H9 (cell line): ENCODE measurements at regions not wholly inside any gene's neighbourhood (a gene's known extent, or its start where the extent isn't known, plus 50 kb on each side); places are given as distances from the start of the nearest gene placed in this dataset.

Experiments used
- DNase-seq: peaks from one replicate; pipeline ENCODE4 v3.0.0-alpha.2; 2017
- H2AFZ ChIP-seq: one replicate; pipeline ENCODE4 v1.6.1; 2013; ENCODE audit warnings: mild to moderate bottlenecking, low read length, control low read depth, moderate library complexity
- H2AK5ac ChIP-seq: 2 replicates; pipeline ENCODE4 v1.6.1; 2013; ENCODE audit warnings: low read length, control low read depth, mixed read lengths; ENCODE audit not compliant: insufficient read length
- H2BK120ac ChIP-seq: one replicate; pipeline ENCODE4 v1.6.1; 2013; ENCODE audit warnings: low read depth, mild to moderate bottlenecking, low read length, control low read depth, inconsistent platforms; ENCODE audit not compliant: poor library complexity, severe bottlenecking
- H2BK12ac ChIP-seq: 2 replicates; pipeline ENCODE4 v1.6.1; 2013; ENCODE audit warnings: low read length, control low read depth, mixed read lengths, low read depth; ENCODE audit not compliant: insufficient read length
- H2BK15ac ChIP-seq: 2 replicates; pipeline ENCODE4 v1.6.1; 2013; ENCODE audit warnings: low read depth, low read length, control low read depth
- H2BK20ac ChIP-seq: one replicate; pipeline ENCODE4 v1.6.1; 2013; ENCODE audit warnings: low read depth, mild to moderate bottlenecking, low read length, control low read depth, inconsistent platforms; ENCODE audit not compliant: poor library complexity, severe bottlenecking
- H2BK5ac ChIP-seq: 2 replicates; pipeline ENCODE4 v1.6.1; 2013; ENCODE audit warnings: low read length, control low read depth, mixed read lengths; ENCODE audit not compliant: insufficient read length
- H3K14ac ChIP-seq: 2 replicates; pipeline ENCODE4 v1.6.1; 2013; ENCODE audit warnings: low read length, control low read depth; ENCODE audit not compliant: insufficient read depth
- H3K18ac ChIP-seq: 2 replicates; pipeline ENCODE4 v1.6.1; 2013; ENCODE audit warnings: low read depth, mild to moderate bottlenecking, mixed read lengths, low read length, control low read depth; ENCODE audit not compliant: insufficient read length
- H3K23ac ChIP-seq: 2 replicates; pipeline ENCODE4 v1.6.1; 2013; ENCODE audit warnings: low read length, control low read depth, mixed read lengths, low read depth; ENCODE audit not compliant: insufficient read length
- H3K23me2 ChIP-seq: 2 replicates; pipeline ENCODE4 v1.6.1; 2013; ENCODE audit warnings: low read depth, mild to moderate bottlenecking, mixed read lengths, low read length, control low read depth; ENCODE audit not compliant: insufficient read length, poor library complexity, severe bottlenecking
- H3K27ac ChIP-seq: 2 replicates; pipeline ENCODE4 v1.5.1; 2013; ENCODE audit warnings: low read length, control low read depth, mixed read lengths, low read depth; ENCODE audit not compliant: insufficient read length
- H3K27me3 ChIP-seq: 2 replicates; pipeline ENCODE4 v1.6.1; 2013; ENCODE audit warnings: low read length, control low read depth, inconsistent platforms; ENCODE audit not compliant: insufficient read depth
- H3K4ac ChIP-seq: 2 replicates; pipeline ENCODE4 v1.6.1; 2013; ENCODE audit warnings: low read depth, mild to moderate bottlenecking, control low read depth, inconsistent platforms, low read length, moderate library complexity
- H3K4me1 ChIP-seq: 2 replicates; pipeline ENCODE4 v1.6.1; 2013; ENCODE audit warnings: low read length, control low read depth, inconsistent platforms; ENCODE audit not compliant: insufficient read depth
- H3K4me2 ChIP-seq: 2 replicates; pipeline ENCODE4 v1.6.1; 2013; ENCODE audit warnings: low read length, control low read depth, mixed read lengths; ENCODE audit not compliant: insufficient read length, insufficient read depth
- H3K56ac ChIP-seq: 2 replicates; pipeline ENCODE4 v1.6.1; 2013; ENCODE audit warnings: low read depth, mild to moderate bottlenecking, mixed read lengths, low read length, control low read depth; ENCODE audit not compliant: insufficient read length
- H3K79me1 ChIP-seq: 2 replicates; pipeline ENCODE4 v1.6.1; 2013; ENCODE audit warnings: low read depth, mild to moderate bottlenecking, moderate library complexity, low read length, control low read depth, inconsistent platforms; ENCODE audit not compliant: insufficient read depth, poor library complexity, severe bottlenecking
- H3K79me2 ChIP-seq: 2 replicates; pipeline ENCODE4 v1.6.1; 2013; ENCODE audit warnings: low read length, control low read depth, inconsistent platforms; ENCODE audit not compliant: insufficient read depth
- H3K9ac ChIP-seq: 2 replicates; pipeline ENCODE4 v1.6.1; 2013; ENCODE audit warnings: low read length, control low read depth, mixed read lengths; ENCODE audit not compliant: insufficient read length; ENCODE audit errors: extremely low read depth
- H3K9me3 ChIP-seq: one replicate; pipeline ENCODE4 v1.6.1; 2013; ENCODE audit warnings: low read depth, low read length, inconsistent platforms; ENCODE audit not compliant: control insufficient read depth
- H3T11ph ChIP-seq: one replicate; pipeline ENCODE4 v1.6.1; 2013; ENCODE audit warnings: mild to moderate bottlenecking, low read length, control low read depth, inconsistent platforms
- H4K20me1 ChIP-seq: one replicate; pipeline ENCODE4 v1.6.1; 2013; ENCODE audit not compliant: control insufficient read depth, insufficient read length, insufficient read depth
- H4K5ac ChIP-seq: 2 replicates; pipeline ENCODE4 v1.6.1; 2013; ENCODE audit warnings: low read depth, mild to moderate bottlenecking, mixed read lengths, low read length, control low read depth; ENCODE audit not compliant: insufficient read length
- H4K8ac ChIP-seq: replicated peaks from 2 replicates; pipeline ENCODE4 v1.6.1; 2013; ENCODE audit warnings: low read length, control low read depth, mixed read lengths, low read depth; ENCODE audit not compliant: insufficient read length
- H4K91ac ChIP-seq: 2 replicates; pipeline ENCODE4 v1.6.1; 2013; ENCODE audit warnings: low read depth, mild to moderate bottlenecking, moderate library complexity, mixed read lengths, low read length, control low read depth; ENCODE audit not compliant: insufficient read length
- H3K27ac Mint-ChIP-seq, 3 experiments: 2 replicates in 2 of 3; 3 replicates in 1 of 3; pipeline ENCODE4 v1.8.0; 2020 to 2021; ENCODE audit warnings: mixed read lengths in 3 of 3, mild to moderate bottlenecking in 1 of 3, moderate library complexity in 1 of 3
- H3K27me3 Mint-ChIP-seq: 2 replicates; pipeline ENCODE4 v1.8.0; 2021; ENCODE audit warnings: low read depth, mild to moderate bottlenecking, moderate library complexity, mixed read lengths
- H3K36me3 Mint-ChIP-seq, 3 experiments: 2 replicates in 2 of 3; 3 replicates in 1 of 3; pipeline ENCODE4 v1.8.0; 2020 to 2021; ENCODE audit warnings: low read depth in 3 of 3, mixed read lengths in 3 of 3; ENCODE audit not compliant: insufficient read depth in 1 of 3
- H3K4me1 Mint-ChIP-seq, 2 experiments: 2 replicates each; pipeline ENCODE4 v1.8.0; 2020; ENCODE audit warnings: mixed read lengths in 2 of 2
- H3K4me3 Mint-ChIP-seq, 2 experiments: 2 replicates in 1 of 2; 3 replicates in 1 of 2; pipeline ENCODE4 v1.8.0; 2020 to 2021; ENCODE audit warnings: mild to moderate bottlenecking in 2 of 2, mixed read lengths in 2 of 2, moderate library complexity in 1 of 2
- H3K9me3 Mint-ChIP-seq, 2 experiments: 2 replicates in 1 of 2; 3 replicates in 1 of 2; pipeline ENCODE4 v1.8.0; 2020; ENCODE audit warnings: mild to moderate bottlenecking in 2 of 2, mixed read lengths in 2 of 2, moderate library complexity in 1 of 2
- CTCF ChIP-seq: fragments of 200-600 bp; sonication (generic); conservative IDR thresholded peaks from 3 replicates; pipeline ENCODE4 v1.8.0; 2021; ENCODE audit warnings: antibody characterized with exemption, mild to moderate bottlenecking
- WGBS: extraction: QIAGEN DNeasy Blood & Tissue Kit; methylation state at CpG from one replicate; pipeline ENCODE4 v1.1.7; 2013; ENCODE audit warnings: missing lambda C conversion rate, low lambda C conversion rate, mixed read lengths; ENCODE audit not compliant: insufficient read length; ENCODE audit errors: extremely low coverage; 5-methylcytosine and 5-hydroxymethylcytosine counted together

GRCh38 chr2:126810001-126810400 is 88.7 kb upstream of the TEX51 start:
- Histone ChIP-seq H3K4me1 (no peaks in the 10 kb centered on the region; the same call in 1 of the 2 replicates), H3K18ac (no peak overlapping the region), H3K23ac (no peak overlapping the region), H3K56ac (no peak overlapping the region), H2BK20ac (no peak overlapping the region), H3K4me2 (no peak overlapping the region), H4K8ac (no peak overlapping the region), H3K9ac (no peak overlapping the region), H2BK120ac (no peak overlapping the region), H3K79me1 (no peaks in the 10 kb centered on the region), H3T11ph (no peak overlapping the region), H3K4ac (no peak overlapping the region), H3K9me3 (no peaks in the 10 kb centered on the region), H4K5ac (no peak overlapping the region), H3K79me2 (no peaks in the 10 kb centered on the region), H2AK5ac (no peak overlapping the region), H4K20me1 (no peaks in the 10 kb centered on the region), H4K91ac (no peak overlapping the region), H2AFZ (no peak overlapping the region), H2BK15ac (no peak overlapping the region), H3K27me3 (no peaks in the 10 kb centered on the region), H3K14ac (no peak overlapping the region), H3K27ac (no peak overlapping the region), H2BK12ac (no peak overlapping the region), H3K23me2 (no peaks in the 10 kb centered on the region), H2BK5ac (no peak overlapping the region)
- Mint-ChIP-seq H3K36me3 (no peaks in the 10 kb centered on the region), H3K27ac (no peak overlapping the region), H3K9me3 (peaks cover 3 to 4% of the 10 kb centered on the region in 2 experiments), H3K4me1 (peaks cover 14 to 19% of the 10 kb centered on the region in 2 experiments), H3K4me3 (no peak overlapping the region), H3K27me3 (peaks cover 2% of the 10 kb centered on the region; the same call in 1 of the 2 replicates)
- no CpG with 5 or more reads among the region's 6 CpGs for WGBS
- no peak for TF ChIP-seq CTCF
- no peak for DNase-seq
